ENCODE measurements at regions not wholly inside any gene's neighbourhood (a gene's known extent, or its start where the extent isn't known, plus 50 kb on each side); places are given as distances from the start of the nearest gene placed in this dataset.
A peak's percentile ranks its signal among the peaks of the same experiment; 100 is the strongest.

GRCh38 chr11:57069942-57070341 lies 81.2 kb downstream of the OR5AK2 start:
- H2AFZ ChIP-seq (ENCODE audit: low read length), result no peak overlapping the region
- DNase-seq (ENCODE audit: low read depth in 2 of 2), result peak in 1 of 2 donors; percentile 33

GRCh38 chr11:57071829-57072228 lies 83.1 kb downstream of the OR5AK2 start:
- TF ChIP-seq CTCF (conservative IDR thresholded peaks at IDR 0.05 in 1 of 2, IDR thresholded peaks at IDR 0.05 in 1 of 2; ENCODE audit: low read depth in 1 of 2, low read length in 2 of 2) (no peak), EZH2 (IDR thresholded peaks at IDR 0.05; ENCODE audit: low read length, missing control alignments) (no peak)
- Histone ChIP-seq H3K4me1 (ENCODE audit: control insufficient read depth, extremely low read depth, insufficient read depth, low read length) (peaks cover 8% of the 10 kb centered on the region), H3K36me3 (ENCODE audit: control insufficient read depth, insufficient read depth, low read length) (no peaks in the 10 kb centered on the region), H3K9ac (ENCODE audit: insufficient read depth, low read length) (no peak overlapping the region), H3K4me3 (replicated peaks in 1 of 4; ENCODE audit: control extremely low read depth in 1 of 4, insufficient read depth in 1 of 4, low read depth in 3 of 4, low read length in 4 of 4) (no peak overlapping the region), H3K27me3 (ENCODE audit: control insufficient read depth, insufficient read depth, low read length) (no peaks in the 10 kb centered on the region), H3K27ac (ENCODE audit: insufficient read depth, low read length) (peak overlapping the region; percentile 70), H2AFZ (ENCODE audit: low read length) (no peak overlapping the region), H3K79me2 (ENCODE audit: control insufficient read depth, insufficient read depth, low read length) (no peaks in the 10 kb centered on the region), H3K4me2 (ENCODE audit: extremely low read depth, insufficient read depth, low read length) (no peak overlapping the region), H4K20me1 (ENCODE audit: control insufficient read depth, extremely low read depth, insufficient read depth, low read length) (no peaks in the 10 kb centered on the region), H3K9me3 (ENCODE audit: control insufficient read depth, insufficient read depth, low read depth, low read length) (no peaks in the 10 kb centered on the region)
- DNase-seq (ENCODE audit: low read depth in 2 of 2), result peak; percentile 13 to 26

More at GRCh38 chr11:57069942-57070341, 81.2 kb downstream of the OR5AK2 start:
- H3K4me2 ChIP-seq (ENCODE audit: extremely low read depth, insufficient read depth, low read length), result no peak overlapping the region
- no peaks in the 10 kb centered on the region for H4K20me1 ChIP-seq (ENCODE audit: control insufficient read depth, extremely low read depth, insufficient read depth, low read length)
- H3K4me1 ChIP-seq (ENCODE audit: control insufficient read depth, extremely low read depth, insufficient read depth, low read length), result peaks cover 8% of the 10 kb centered on the region
- H3K36me3 ChIP-seq (ENCODE audit: control insufficient read depth, insufficient read depth, low read length), result no peaks in the 10 kb centered on the region
- no peak overlapping the region for H3K9ac ChIP-seq (ENCODE audit: insufficient read depth, low read length)
- no peaks in the 10 kb centered on the region for H3K79me2 ChIP-seq (ENCODE audit: control insufficient read depth, insufficient read depth, low read length)
- H3K9me3 ChIP-seq (ENCODE audit: control insufficient read depth, insufficient read depth, low read depth, low read length), result no peaks in the 10 kb centered on the region
- no peak for TF ChIP-seq CTCF (conservative IDR thresholded peaks at IDR 0.05 in 1 of 2, IDR thresholded peaks at IDR 0.05 in 1 of 2; ENCODE audit: low read depth in 1 of 2, low read length in 2 of 2)
- no peak for TF ChIP-seq EZH2 (IDR thresholded peaks at IDR 0.05; ENCODE audit: low read length, missing control alignments)
- H3K4me3 ChIP-seq (replicated peaks in 1 of 4; ENCODE audit: control extremely low read depth in 1 of 4, insufficient read depth in 1 of 4, low read depth in 3 of 4, low read length in 4 of 4), result no peak overlapping the region
- H3K27me3 ChIP-seq (ENCODE audit: control insufficient read depth, insufficient read depth, low read length), result no peaks in the 10 kb centered on the region
- no peak overlapping the region for H3K27ac ChIP-seq (ENCODE audit: insufficient read depth, low read length)

- H3K4me2 ChIP-seq (ENCODE audit: extremely low read depth, insufficient read depth, low read length), result no peak overlapping the region
- TF ChIP-seq EZH2 (IDR thresholded peaks at IDR 0.05; ENCODE audit: low read length, missing control alignments) (no peak), CTCF (conservative IDR thresholded peaks at IDR 0.05 in 1 of 2, IDR thresholded peaks at IDR 0.05 in 1 of 2; ENCODE audit: low read depth in 1 of 2, low read length in 2 of 2) (no peak)
- H3K9me3 ChIP-seq (ENCODE audit: control insufficient read depth, insufficient read depth, low read depth, low read length), result no peaks in the 10 kb centered on the region
- no peaks in the 10 kb centered on the region for H3K27me3 ChIP-seq (ENCODE audit: control insufficient read depth, insufficient read depth, low read length)
- H3K4me1 ChIP-seq (ENCODE audit: control insufficient read depth, extremely low read depth, insufficient read depth, low read length), result peaks cover 8% of the 10 kb centered on the region
- peak; percentile 98 for DNase-seq (ENCODE audit: low read depth in 2 of 2)
- H4K20me1 ChIP-seq (ENCODE audit: control insufficient read depth, extremely low read depth, insufficient read depth, low read length), result no peaks in the 10 kb centered on the region
- no peak overlapping the region for H3K9ac ChIP-seq (ENCODE audit: insufficient read depth, low read length)
- no peak overlapping the region for H3K4me3 ChIP-seq (replicated peaks in 1 of 4; ENCODE audit: control extremely low read depth in 1 of 4, insufficient read depth in 1 of 4, low read depth in 3 of 4, low read length in 4 of 4)
- no peaks in the 10 kb centered on the region for H3K36me3 ChIP-seq (ENCODE audit: control insufficient read depth, insufficient read depth, low read length)
- H3K79me2 ChIP-seq (ENCODE audit: control insufficient read depth, insufficient read depth, low read length), result no peaks in the 10 kb centered on the region
- no peak overlapping the region for H2AFZ ChIP-seq (ENCODE audit: low read length)
- H3K27ac ChIP-seq (ENCODE audit: insufficient read depth, low read length), result peak overlapping the region; percentile 70
Observed at GRCh38 chr11:57072640-57073039, 83.9 kb downstream of the OR5AK2 start.
